Sigmoid colon (tissue), 6 donors: ENCODE measurements at regions not wholly inside any gene's neighbourhood (a gene's known extent, or its start where the extent isn't known, plus 50 kb on each side); places are given as distances from the start of the nearest gene placed in this dataset.

ENCODE experiments used
- DNase-seq: peaks from one replicate; pipeline ENCODE4 v3.0.0-alpha.2; 2019
- H3K27ac ChIP-seq, 4 donors: fragments of 200-600 bp; sonication (generic); one replicate each; pipeline ENCODE4 v1.5.1; 2016 to 2019; ENCODE audit warnings: mild to moderate bottlenecking in 1 of 4
- H3K27me3 ChIP-seq, 3 donors: fragments of 200-600 bp; sonication (generic); one replicate each; pipeline ENCODE4 v1.5.1; 2019; ENCODE audit warnings: mild to moderate bottlenecking in 1 of 3
- H3K36me3 ChIP-seq, 4 donors: fragments of 200-600 bp; sonication (generic); one replicate each; pipeline ENCODE4 v1.5.1; 2016 to 2019
- H3K4me1 ChIP-seq, 4 donors: fragments of 200-600 bp; sonication (generic); one replicate each; pipeline ENCODE4 v1.5.1; 2017 to 2019
- H3K4me3 ChIP-seq, 4 donors: fragments of 200-600 bp; sonication (generic); one replicate each; pipeline ENCODE4 v1.5.1; 2017 to 2019; ENCODE audit warnings: mild to moderate bottlenecking in 2 of 4, moderate library complexity in 1 of 4
- H3K9me3 ChIP-seq, 4 donors: fragments of 200-600 bp in 3 of 4; sonication (generic) in 3 of 4; one replicate each; pipeline versions ENCODE4 v1.5.1 to v1.6.1; 2013 to 2019
- CTCF ChIP-seq, 4 experiments: fragments of 450-650 bp in 3 of 4; fragments of 200-600 bp in 1 of 4; IDR thresholded peaks; one replicate each; pipeline ENCODE4 v1.5.1; 2016 to 2019; ENCODE audit warnings: antibody characterized with exemption in 4 of 4, mild to moderate bottlenecking in 3 of 4, moderate library complexity in 2 of 4
- EP300 ChIP-seq, 4 donors: sonication (generic); formaldehyde crosslinking; IDR thresholded peaks; one replicate each; pipeline ENCODE4 v1.6.1; 2017; ENCODE audit warnings: antibody characterized with exemption in 4 of 4
- POLR2A ChIP-seq, 2 donors: fragments of 450-650 bp; IDR thresholded peaks; one replicate each; pipeline ENCODE4 v1.6.1; 2016; ENCODE audit warnings: antibody characterized with exemption in 2 of 2, mild to moderate bottlenecking in 2 of 2, moderate library complexity in 2 of 2
- POLR2AphosphoS5 ChIP-seq, 4 donors: sonication (generic); formaldehyde crosslinking; IDR thresholded peaks; one replicate each; pipeline ENCODE4 v1.6.1; 2017; ENCODE audit warnings: antibody characterized with exemption in 4 of 4
- WGBS, 2 donors: extraction: QIAGEN DNeasy Blood & Tissue Kit; methylation state at CpG; one replicate each; pipeline ENCODE4 v1.1.7; 2013; 5-methylcytosine and 5-hydroxymethylcytosine counted together
- intact Hi-C: fragments of 100-400 bp; cut with DNase I; formaldehyde crosslinking; loops from one replicate; pipeline ENCODE4 v1.15.1; 2023
- donor health status: healthy with polysubstance abuse.
- donor health status: healthy.

DNA sequence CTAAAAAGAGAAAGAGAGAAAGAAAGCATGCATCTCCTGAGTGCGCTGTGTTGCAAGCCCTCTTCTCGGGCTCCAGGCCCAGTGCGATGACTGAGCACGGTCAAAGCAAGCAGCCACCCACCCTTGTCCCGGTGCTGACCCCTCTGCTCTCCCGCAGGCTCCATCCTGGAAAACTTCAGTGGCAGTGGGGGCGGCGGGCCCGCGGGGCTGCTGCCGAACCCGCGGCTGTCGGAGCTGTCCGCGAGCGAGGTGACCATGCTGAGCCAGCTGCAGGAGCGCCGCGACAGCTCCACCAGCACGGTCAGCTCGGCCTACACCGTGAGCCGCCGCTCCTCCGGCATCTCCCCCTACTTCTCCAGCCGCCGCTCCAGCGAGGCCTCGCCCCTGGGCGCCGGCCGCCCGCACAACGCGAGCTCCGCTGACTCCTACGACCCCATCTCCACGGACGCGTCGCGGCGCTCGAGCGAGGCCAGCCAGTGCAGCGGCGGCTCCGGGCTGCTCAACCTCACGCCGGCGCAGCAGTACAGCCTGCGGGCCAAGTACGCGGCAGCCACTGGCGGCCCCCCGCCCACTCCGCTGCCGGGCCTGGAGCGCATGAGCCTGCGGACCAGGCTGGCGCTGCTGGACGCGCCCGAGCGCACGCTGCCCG is 252.5 kb downstream of the GLI2 start:
- H3K9me3 ChIP-seq: no peaks in the 10 kb centered on the region
- TF ChIP-seq POLR2A (IDR thresholded peaks at IDR 0.05) (no peak), EP300 (IDR thresholded peaks at IDR 0.05) (no peak), POLR2AphosphoS5 (IDR thresholded peaks at IDR 0.05) (no peak), CTCF (IDR thresholded peaks at IDR 0.05) (no peak)
- H3K36me3 ChIP-seq: peaks cover 10 to 73% (median 37%) of the 10 kb centered on the region in 4 donors
- H3K4me3 ChIP-seq: no peak overlapping the region
- no peak overlapping the region for H3K27ac ChIP-seq
- DNase-seq: no peak
- intact Hi-C loops: no loop called here
- H3K27me3 ChIP-seq: no peaks in the 10 kb centered on the region
- H3K4me1 ChIP-seq: no peaks in the 10 kb centered on the region
- 97 to 98% methylated on average over 68 of the region's 68 CpGs for WGBS, 2 donors

DNA sequence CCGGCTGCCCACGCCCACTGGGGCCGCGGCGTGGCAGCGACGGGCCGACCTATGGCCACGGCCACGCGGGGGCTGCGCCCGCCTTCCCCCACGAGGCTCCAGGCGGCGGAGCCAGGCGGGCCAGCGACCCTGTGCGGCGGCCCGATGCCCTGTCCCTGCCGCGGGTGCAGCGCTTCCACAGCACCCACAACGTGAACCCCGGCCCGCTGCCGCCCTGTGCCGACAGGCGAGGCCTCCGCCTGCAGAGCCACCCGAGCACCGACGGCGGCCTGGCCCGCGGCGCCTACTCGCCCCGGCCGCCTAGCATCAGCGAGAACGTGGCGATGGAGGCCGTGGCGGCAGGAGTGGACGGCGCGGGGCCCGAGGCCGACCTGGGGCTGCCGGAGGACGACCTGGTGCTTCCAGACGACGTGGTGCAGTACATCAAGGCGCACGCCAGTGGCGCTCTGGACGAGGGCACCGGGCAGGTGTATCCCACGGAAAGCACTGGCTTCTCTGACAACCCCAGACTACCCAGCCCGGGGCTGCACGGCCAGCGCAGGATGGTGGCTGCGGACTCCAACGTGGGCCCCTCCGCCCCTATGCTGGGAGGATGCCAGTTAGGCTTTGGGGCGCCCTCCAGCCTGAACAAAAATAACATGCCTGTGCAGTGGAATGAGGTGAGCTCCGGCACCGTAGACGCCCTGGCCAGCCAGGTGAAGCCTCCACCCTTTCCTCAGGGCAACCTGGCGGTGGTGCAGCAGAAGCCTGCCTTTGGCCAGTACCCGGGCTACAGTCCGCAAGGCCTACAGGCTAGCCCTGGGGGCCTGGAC is 253.2 kb downstream of the GLI2 start:
- WGBS, 2 donors: 95 to 97% methylated on average over 74 of the region's 74 CpGs
- no peak overlapping the region for H3K27ac ChIP-seq
- intact Hi-C loops: no loop called here
- no peaks in the 10 kb centered on the region for H3K4me1 ChIP-seq
- TF ChIP-seq POLR2A (IDR thresholded peaks at IDR 0.05): no peak
- no peak for TF ChIP-seq EP300 (IDR thresholded peaks at IDR 0.05)
- TF ChIP-seq POLR2AphosphoS5 (IDR thresholded peaks at IDR 0.05): no peak
- TF ChIP-seq CTCF (IDR thresholded peaks at IDR 0.05): no peak
- no peaks in the 10 kb centered on the region for H3K9me3 ChIP-seq
- DNase-seq: no peak
- no peaks in the 10 kb centered on the region for H3K27me3 ChIP-seq
- peaks cover 10 to 68% (median 36%) of the 10 kb centered on the region in 4 donors for H3K36me3 ChIP-seq
- H3K4me3 ChIP-seq: no peak overlapping the region

GRCh38 chr2:120989512-120990441 is 254.1 kb downstream of the GLI2 start:
- intact Hi-C loops: no loop called here
- Histone ChIP-seq H3K9me3 (no peaks in the 10 kb centered on the region), H3K27ac (no peak overlapping the region), H3K4me1 (no peaks in the 10 kb centered on the region), H3K27me3 (no peaks in the 10 kb centered on the region), H3K4me3 (no peak overlapping the region), H3K36me3 (peaks cover 8 to 60% (median 35%) of the 10 kb centered on the region in 4 donors)
- WGBS, 2 donors: 92 to 93% methylated on average over 26 of the region's 26 CpGs
- TF ChIP-seq POLR2A (IDR thresholded peaks at IDR 0.05): no peak
- no peak for TF ChIP-seq EP300 (IDR thresholded peaks at IDR 0.05)
- no peak for TF ChIP-seq POLR2AphosphoS5 (IDR thresholded peaks at IDR 0.05)
- TF ChIP-seq CTCF (IDR thresholded peaks at IDR 0.05): no peak
- DNase-seq: no peak

DNA sequence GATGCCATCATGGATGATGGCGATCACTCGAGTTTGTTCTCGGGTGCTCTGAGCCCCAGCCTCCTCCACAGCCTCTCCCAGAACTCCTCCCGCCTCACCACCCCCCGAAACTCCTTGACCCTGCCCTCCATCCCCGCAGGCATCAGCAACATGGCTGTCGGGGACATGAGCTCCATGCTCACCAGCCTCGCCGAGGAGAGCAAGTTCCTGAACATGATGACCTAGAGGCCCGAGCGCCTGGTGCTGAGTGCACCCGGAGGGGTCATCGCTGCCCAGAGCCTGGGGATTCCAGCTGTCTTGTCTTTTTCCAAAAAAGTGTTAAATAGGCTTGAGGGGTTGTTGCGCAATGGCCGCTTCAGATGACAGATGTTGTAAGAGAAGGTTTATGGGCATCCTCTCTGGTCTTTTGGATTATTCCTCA is 254.8 kb downstream of the GLI2 start:
- WGBS, 2 donors: 91 to 92% methylated on average over 15 of the region's 15 CpGs

More for the DNA sequence above, 254.8 kb downstream of the GLI2 start:
- no peak overlapping the region for H3K27ac ChIP-seq
- TF ChIP-seq POLR2A (IDR thresholded peaks at IDR 0.05): no peak
- TF ChIP-seq EP300 (IDR thresholded peaks at IDR 0.05): no peak
- TF ChIP-seq POLR2AphosphoS5 (IDR thresholded peaks at IDR 0.05): no peak
- TF ChIP-seq CTCF (IDR thresholded peaks at IDR 0.05): no peak
- no peaks in the 10 kb centered on the region for H3K4me1 ChIP-seq
- H3K9me3 ChIP-seq: no peaks in the 10 kb centered on the region
- DNase-seq: no peak
- peaks cover under 1 to 53% (median 29%) of the 10 kb centered on the region in 4 donors for H3K36me3 ChIP-seq
- no peaks in the 10 kb centered on the region for H3K27me3 ChIP-seq
- H3K4me3 ChIP-seq: no peak overlapping the region
- intact Hi-C loops: no loop called here
